GM18508 (cell line): ENCODE measurements at regions not wholly inside any gene's neighbourhood (a gene's known extent, or its start where the extent isn't known, plus 50 kb on each side); places are given as distances from the start of the nearest gene placed in this dataset.

ENCODE experiments used
- ATAC-seq: cut with Tn5 transposase; IDR thresholded peaks from one replicate; pipeline ENCODE4 v1.9.1; 2021; ENCODE audit warnings: moderate number of reproducible peaks; ENCODE audit not compliant: insufficient read depth, unreplicated experiment

DNA sequence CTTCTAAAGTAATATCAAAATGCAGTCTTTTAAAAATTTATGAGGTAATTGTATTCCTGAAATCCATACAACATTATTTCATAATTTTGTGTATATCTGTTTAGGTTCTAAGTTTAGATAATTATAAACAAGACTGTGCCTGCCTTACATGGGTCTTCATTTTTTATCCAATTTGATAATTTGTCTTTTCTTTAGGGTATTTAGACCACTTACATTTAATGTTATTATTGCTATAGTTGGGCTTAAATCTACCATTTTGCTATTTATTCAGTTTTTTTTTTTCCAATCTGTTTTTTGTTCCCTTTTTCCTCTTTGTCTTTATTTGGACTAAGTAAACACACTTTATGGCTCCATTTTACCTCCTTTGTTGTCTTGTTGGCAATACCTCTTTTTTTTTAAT, 312.5 kb upstream of the MEX3C start:
- ATAC-seq, result no peak

- no peak for ATAC-seq
These were observed 316.0 kb upstream of the MEX3C start for GRCh38 chr18:51513517-51513916.

- no peak for ATAC-seq
These were observed 316.6 kb upstream of the MEX3C start for GRCh38 chr18:51514128-51514527.

DNA sequence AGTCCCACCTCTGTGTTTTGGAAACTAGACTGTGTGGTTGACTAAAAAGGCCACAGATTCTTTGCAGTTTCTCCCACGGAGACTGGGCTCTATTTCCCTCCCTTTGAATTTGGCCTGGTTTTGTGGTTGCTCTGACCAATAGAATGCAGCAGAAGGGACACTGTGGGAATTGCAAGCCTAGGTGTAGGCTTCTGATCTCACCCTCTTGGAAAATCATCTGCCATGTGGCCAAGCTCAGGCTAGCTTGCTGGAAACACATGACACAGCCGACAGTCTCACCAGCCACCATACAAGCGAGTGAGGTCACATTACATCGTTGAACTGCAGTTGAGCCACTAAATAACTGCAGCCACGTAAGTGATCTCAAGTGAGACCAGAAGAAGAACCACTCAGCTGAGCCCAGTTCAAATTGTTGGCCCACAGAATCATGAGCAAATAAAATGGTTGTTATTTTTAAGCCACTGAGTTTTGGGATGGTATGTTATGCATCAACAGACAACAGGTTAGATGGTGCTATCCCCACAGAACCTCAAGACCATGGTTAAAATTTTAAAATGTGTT, 319.1 kb upstream of the MEX3C start:
- no peak for ATAC-seq

GRCh38 chr18:51519571-51519970, 322.1 kb upstream of the MEX3C start:
- ATAC-seq, result no peak

DNA sequence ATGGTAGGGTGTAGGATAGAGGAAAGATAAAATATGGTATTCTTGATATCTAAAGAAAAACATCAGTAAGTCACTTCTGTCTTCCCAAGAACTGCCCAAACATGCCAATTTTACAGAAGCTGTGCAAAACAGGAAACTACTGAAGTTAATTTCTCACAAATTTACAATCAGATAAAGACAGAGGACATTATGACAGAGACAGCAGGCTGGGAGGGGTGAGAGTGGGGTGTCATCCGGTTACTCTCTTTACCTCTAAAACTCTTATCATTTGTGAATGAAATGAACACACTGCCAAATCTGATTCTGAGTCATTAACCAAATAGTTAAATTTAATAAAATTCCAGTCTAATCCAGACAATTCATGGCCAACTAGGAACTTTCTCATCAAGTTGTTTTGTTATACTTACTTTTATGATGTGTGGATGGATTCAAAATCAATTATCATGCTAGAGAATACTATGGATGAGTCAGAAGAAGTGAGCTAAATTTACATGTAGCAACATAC, 323.2 kb upstream of the MEX3C start:
- no peak for ATAC-seq

GRCh38 chr18:51522338-51522737, 324.9 kb upstream of the MEX3C start:
- ATAC-seq, result no peak

- ATAC-seq, result no peak
These were observed 325.3 kb upstream of the MEX3C start for GRCh38 chr18:51522821-51523220.

DNA sequence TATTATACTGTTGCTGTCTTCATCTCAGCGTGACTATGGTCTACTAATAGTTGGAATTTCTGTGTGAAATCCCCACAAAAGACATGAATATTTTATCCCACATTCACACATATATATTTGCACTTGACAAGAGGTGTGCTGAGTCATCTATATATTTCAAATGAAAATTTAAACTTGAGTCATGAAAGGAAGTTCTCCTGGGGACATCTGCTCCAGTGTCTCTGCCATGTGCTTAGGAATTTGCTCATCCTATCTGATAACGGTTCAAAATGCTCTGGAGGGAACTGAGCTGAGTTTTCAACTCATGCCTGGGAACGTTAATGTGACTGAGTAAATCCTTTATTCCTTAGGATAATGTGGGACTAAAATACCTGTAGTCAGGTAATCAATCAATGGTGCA, 326.2 kb upstream of the MEX3C start:
- no peak for ATAC-seq

- no peak for ATAC-seq
These were observed 328.2 kb upstream of the MEX3C start for GRCh38 chr18:51525453-51526225.

DNA sequence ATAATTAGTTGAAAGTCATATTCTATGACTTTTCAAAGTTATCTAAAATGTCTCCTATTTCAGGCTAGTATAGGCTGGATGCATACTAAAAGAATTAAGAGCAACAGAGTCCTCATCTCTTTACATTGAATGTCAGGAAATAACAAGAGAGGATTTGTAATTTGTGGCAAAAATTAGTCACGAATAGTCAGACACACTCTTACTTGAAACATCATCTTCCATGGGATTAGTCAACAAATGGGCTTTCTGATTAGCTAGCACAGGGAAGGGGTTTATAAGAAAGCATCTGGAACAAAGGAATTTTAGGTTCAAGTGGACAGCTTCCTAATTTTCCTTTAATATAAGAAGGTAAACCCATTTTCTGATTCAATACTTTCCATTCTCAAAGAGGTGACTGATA, 330.3 kb upstream of the MEX3C start:
- no peak for ATAC-seq

DNA sequence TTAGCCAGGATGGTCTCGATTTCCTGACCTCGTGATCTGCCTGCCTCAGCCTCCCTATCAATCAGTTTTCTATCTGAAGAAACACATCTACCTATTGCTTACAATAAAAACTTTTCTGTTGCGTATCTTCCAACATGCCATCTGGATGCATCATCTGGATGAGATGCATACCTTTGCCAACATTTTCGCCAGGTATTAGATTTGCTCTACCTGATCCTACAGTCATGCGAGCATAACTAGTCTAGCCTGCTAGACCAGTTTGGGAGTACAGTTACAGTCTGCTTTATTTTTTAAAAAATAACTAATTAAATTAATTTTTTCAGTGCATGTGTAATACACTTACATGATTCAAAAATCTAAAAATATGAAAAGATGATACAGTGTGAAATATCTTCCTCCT, 334.0 kb upstream of the MEX3C start:
- no peak for ATAC-seq

DNA sequence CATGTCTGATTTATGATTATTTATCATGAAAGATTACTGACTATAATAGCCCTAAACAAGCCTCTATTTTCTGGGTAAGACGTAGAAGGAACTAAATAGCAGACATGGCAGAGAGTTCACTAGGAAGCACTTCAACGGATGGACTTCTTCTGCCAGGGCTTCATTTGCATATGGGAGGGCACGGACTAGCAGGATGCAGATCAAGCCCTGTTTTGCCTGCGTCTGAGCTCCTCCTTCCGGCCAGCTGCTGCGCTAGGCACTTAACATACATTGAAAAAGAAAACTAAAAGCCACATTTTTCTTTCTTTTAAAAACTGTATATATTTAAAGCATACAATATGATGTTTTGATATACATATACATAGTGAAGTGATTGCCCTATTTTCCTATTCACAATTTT, 340.0 kb upstream of the MEX3C start:
- no peak for ATAC-seq

- no peak for ATAC-seq
These were observed 343.1 kb upstream of the MEX3C start for GRCh38 chr18:51540562-51540961.

GRCh38 chr18:51541230-51541629, 343.7 kb upstream of the MEX3C start:
- ATAC-seq, result no peak

- no peak for ATAC-seq
These were observed 346.2 kb upstream of the MEX3C start for GRCh38 chr18:51543658-51544155.

DNA sequence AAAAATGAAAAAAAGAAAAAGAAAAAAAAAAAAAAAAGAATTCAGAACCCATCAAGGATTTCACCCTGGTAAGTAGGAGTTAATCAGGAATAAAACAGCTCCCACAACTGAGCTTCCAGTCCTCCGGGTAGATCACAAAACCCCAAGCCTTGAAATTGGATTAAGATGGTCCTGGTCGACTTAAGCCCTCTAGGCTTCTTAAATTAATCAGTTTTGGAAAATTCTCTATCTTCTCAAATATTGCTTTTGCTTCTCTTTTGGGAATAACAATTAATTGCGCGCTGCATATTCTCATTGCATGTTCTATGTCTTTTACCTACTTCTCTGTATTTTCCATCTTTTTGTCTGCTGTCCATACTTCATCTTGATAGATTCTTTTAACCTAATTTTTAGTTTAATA, 348.0 kb upstream of the MEX3C start:
- ATAC-seq, result no peak

DNA sequence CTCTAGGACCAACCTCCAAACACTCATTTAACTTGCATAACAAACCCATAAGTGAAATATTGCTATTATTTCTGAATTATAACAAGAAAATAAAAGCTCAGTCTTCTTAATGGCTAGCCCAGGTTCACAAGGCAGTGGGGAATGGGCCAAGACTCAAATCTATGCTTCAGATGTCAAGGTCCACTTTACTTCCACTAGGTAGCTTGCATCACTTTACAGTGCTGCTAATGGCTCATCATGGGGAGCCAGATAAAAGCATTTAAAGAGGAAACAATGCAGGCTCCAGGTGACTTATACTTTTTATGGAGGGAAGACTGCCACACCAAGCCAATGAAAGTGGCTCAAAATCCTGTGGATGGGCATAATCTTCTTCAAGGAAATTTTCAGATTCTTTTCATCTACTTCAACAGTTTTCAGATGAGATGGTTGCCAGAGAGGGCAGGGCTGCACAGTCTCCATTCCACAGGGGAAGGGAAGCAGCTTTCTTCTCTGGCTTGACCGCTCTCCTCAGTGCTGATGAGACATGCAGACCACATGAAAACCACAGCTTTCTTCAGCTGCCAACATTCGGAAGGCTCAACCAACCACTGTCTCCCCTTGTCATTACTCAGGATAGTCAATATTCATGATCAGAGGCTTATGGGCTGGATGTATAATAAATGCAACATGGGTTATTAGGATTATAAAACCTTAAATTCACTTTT, 361.9 kb upstream of the MEX3C start:
- no peak for ATAC-seq

GRCh38 chr18:51559902-51560287, 362.4 kb upstream of the MEX3C start:
- no peak for ATAC-seq

DNA sequence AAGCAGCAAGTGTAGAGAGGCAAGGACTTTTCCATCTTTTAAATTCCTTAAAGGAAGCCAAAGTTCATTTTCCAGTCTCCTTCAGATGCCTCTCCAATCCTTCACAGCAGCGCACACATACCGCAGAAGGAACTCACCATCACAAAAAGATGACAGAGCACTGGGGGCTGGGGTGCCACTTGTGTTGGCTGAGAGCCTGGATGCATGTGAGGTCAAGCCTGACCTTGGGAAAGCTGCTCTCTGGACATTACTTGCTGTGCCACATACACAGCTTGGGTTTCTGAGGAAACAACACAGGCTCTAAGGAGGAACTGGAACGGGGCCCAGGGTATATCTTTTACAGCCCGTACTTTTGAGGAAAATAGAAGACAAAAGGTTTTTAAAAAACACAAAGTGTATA, 364.3 kb upstream of the MEX3C start:
- no peak for ATAC-seq

- no peak for ATAC-seq
These were observed 365.4 kb upstream of the MEX3C start for GRCh38 chr18:51562866-51563265.
